Large intestine (tissue), 3 donors: ENCODE measurements at regions not wholly inside any gene's neighbourhood (a gene's known extent, or its start where the extent isn't known, plus 50 kb on each side); places are given as distances from the start of the nearest gene placed in this dataset.
A peak's percentile ranks its signal among the peaks of the same experiment; 100 is the strongest.

Experiments
- DNase-seq, 2 donors: peaks; one replicate each; pipeline versions ENCODE4 v3.0.0 to v3.0.0-alpha.2; 2013
- H3K27ac ChIP-seq: one replicate; pipeline ENCODE4 v1.5.1; 2013; ENCODE audit warnings: low read length
- H3K27me3 ChIP-seq: 2 replicates; pipeline ENCODE4 v1.6.1; 2013; ENCODE audit warnings: low read length; ENCODE audit not compliant: control insufficient read depth, insufficient read depth
- H3K36me3 ChIP-seq: 2 replicates; pipeline ENCODE4 v1.6.1; 2013; ENCODE audit warnings: low read length; ENCODE audit not compliant: control insufficient read depth, insufficient read depth
- H3K4me1 ChIP-seq: one replicate; pipeline ENCODE4 v1.6.1; 2013; ENCODE audit warnings: low read length; ENCODE audit not compliant: control insufficient read depth, insufficient read depth
- H3K4me3 ChIP-seq: one replicate; pipeline ENCODE4 v1.5.1; 2013; ENCODE audit warnings: low read length
- H3K9me3 ChIP-seq: one replicate; pipeline ENCODE4 v1.6.1; 2013; ENCODE audit warnings: mild to moderate bottlenecking, low read depth, low read length, moderate library complexity; ENCODE audit not compliant: control insufficient read depth
- WGBS: methylation state at CpG from one replicate; pipeline ENCODE4 v1.1.5; 2013; ENCODE audit warnings: low lambda C conversion rate; ENCODE audit not compliant: insufficient coverage; 5-methylcytosine and 5-hydroxymethylcytosine counted together

GRCh38 chr6:167442796-167443680 is 118.2 kb downstream of the TTLL2 start:
- 94% methylated on average over 7 of the region's 15 CpGs for WGBS
- Histone ChIP-seq H3K9me3 (no peaks in the 10 kb centered on the region), H3K27me3 (no peaks in the 10 kb centered on the region), H3K27ac (no peak overlapping the region), H3K4me1 (no peaks in the 10 kb centered on the region), H3K36me3 (no peaks in the 10 kb centered on the region), H3K4me3 (no peak overlapping the region)
- no peak for DNase-seq

- DNase-seq = no peak
- peaks cover 8% of the 10 kb centered on the region for H3K4me1 ChIP-seq
- no peaks in the 10 kb centered on the region for H3K9me3 ChIP-seq
- WGBS = no CpG with 5 or more reads among the region's 9 CpGs
- H3K27me3 ChIP-seq = no peaks in the 10 kb centered on the region
- no peak overlapping the region for H3K4me3 ChIP-seq
- H3K27ac ChIP-seq = no peak overlapping the region
- H3K36me3 ChIP-seq = no peaks in the 10 kb centered on the region
These were observed 119.9 kb downstream of the TTLL2 start for GRCh38 chr6:167444602-167445346.

GRCh38 chr6:167445568-167445967 is 120.7 kb downstream of the TTLL2 start:
- no peaks in the 10 kb centered on the region for H3K27me3 ChIP-seq
- no peaks in the 10 kb centered on the region for H3K9me3 ChIP-seq
- no peak for DNase-seq
- peaks cover 16% of the 10 kb centered on the region for H3K4me1 ChIP-seq
- H3K36me3 ChIP-seq = no peaks in the 10 kb centered on the region
- WGBS = no CpG with 5 or more reads among the region's 7 CpGs
- H3K4me3 ChIP-seq = no peak overlapping the region
- H3K27ac ChIP-seq = no peak overlapping the region

- peaks cover 19% of the 10 kb centered on the region for H3K4me1 ChIP-seq
- no peaks in the 10 kb centered on the region for H3K36me3 ChIP-seq
- no peak overlapping the region for H3K4me3 ChIP-seq
- no peak for DNase-seq
- H3K9me3 ChIP-seq = no peaks in the 10 kb centered on the region
- no peak overlapping the region for H3K27ac ChIP-seq
- H3K27me3 ChIP-seq = no peaks in the 10 kb centered on the region
- WGBS = 81% methylated on average over 5 of the region's 8 CpGs
These were observed 121.2 kb downstream of the TTLL2 start for GRCh38 chr6:167446046-167446445.

- WGBS = no CpG with 5 or more reads among the region's 9 CpGs
- H3K27ac ChIP-seq = no peak overlapping the region
- DNase-seq = no peak
These were observed 122.1 kb downstream of the TTLL2 start for GRCh38 chr6:167446971-167447370.

GRCh38 chr6:167448378-167448777 is 123.5 kb downstream of the TTLL2 start:
- DNase-seq = no peak
- Histone ChIP-seq H3K36me3 (no peaks in the 10 kb centered on the region), H3K9me3 (no peaks in the 10 kb centered on the region), H3K4me3 (no peak overlapping the region), H3K27me3 (no peaks in the 10 kb centered on the region), H3K27ac (no peak overlapping the region), H3K4me1 (peaks cover 21% of the 10 kb centered on the region)
- WGBS = no CpG with 5 or more reads among the region's 5 CpGs

More at GRCh38 chr6:167446971-167447370, 122.1 kb downstream of the TTLL2 start:
- Histone ChIP-seq H3K4me3 (no peak overlapping the region), H3K9me3 (no peaks in the 10 kb centered on the region), H3K36me3 (no peaks in the 10 kb centered on the region), H3K27me3 (no peaks in the 10 kb centered on the region), H3K4me1 (peaks cover 21% of the 10 kb centered on the region)

GRCh38 chr6:167449094-167449861 is 124.4 kb downstream of the TTLL2 start:
- Histone ChIP-seq H3K4me3 (no peak overlapping the region), H3K27me3 (no peaks in the 10 kb centered on the region), H3K36me3 (no peaks in the 10 kb centered on the region), H3K4me1 (peaks cover 21% of the 10 kb centered on the region), H3K9me3 (no peaks in the 10 kb centered on the region), H3K27ac (peak overlapping the region; percentile 12)
- no CpG with 5 or more reads among the region's 7 CpGs for WGBS
- DNase-seq = peak in 1 of 2 donors; percentile 32

GRCh38 chr6:167450626-167451025 is 125.7 kb downstream of the TTLL2 start:
- Histone ChIP-seq H3K36me3 (no peaks in the 10 kb centered on the region), H3K4me1 (peaks cover 21% of the 10 kb centered on the region), H3K27me3 (no peaks in the 10 kb centered on the region), H3K4me3 (no peak overlapping the region), H3K9me3 (no peaks in the 10 kb centered on the region), H3K27ac (peak overlapping the region; percentile 30)
- no CpG with 5 or more reads among the region's 6 CpGs for WGBS
- DNase-seq = peak; percentile 74 to 88

- H3K4me1 ChIP-seq = peaks cover 21% of the 10 kb centered on the region
- no CpG with 5 or more reads among the region's 8 CpGs for WGBS
- H3K9me3 ChIP-seq = no peaks in the 10 kb centered on the region
These were observed 127.6 kb downstream of the TTLL2 start for GRCh38 chr6:167452338-167453081.

More at GRCh38 chr6:167452338-167453081, 127.6 kb downstream of the TTLL2 start:
- Histone ChIP-seq H3K27ac (no peak overlapping the region), H3K27me3 (no peaks in the 10 kb centered on the region), H3K36me3 (no peaks in the 10 kb centered on the region), H3K4me3 (no peak overlapping the region)
- no peak for DNase-seq
